ENCODE measurements at regions not wholly inside any gene's neighbourhood (a gene's known extent, or its start where the extent isn't known, plus 50 kb on each side); places are given as distances from the start of the nearest gene placed in this dataset.
"Not testable (repeated sequence)": the region's sequence is repeated elsewhere in the genome, so short reads cannot be mapped to it uniquely, and the experiment has no call there.

- no peaks in the 10 kb centered on the region for H3K27me3 ChIP-seq
- no peaks in the 10 kb centered on the region for H3K36me3 ChIP-seq
- H3K9me3 ChIP-seq, result no peaks in the 10 kb centered on the region
- TF ChIP-seq, protein P1, sequence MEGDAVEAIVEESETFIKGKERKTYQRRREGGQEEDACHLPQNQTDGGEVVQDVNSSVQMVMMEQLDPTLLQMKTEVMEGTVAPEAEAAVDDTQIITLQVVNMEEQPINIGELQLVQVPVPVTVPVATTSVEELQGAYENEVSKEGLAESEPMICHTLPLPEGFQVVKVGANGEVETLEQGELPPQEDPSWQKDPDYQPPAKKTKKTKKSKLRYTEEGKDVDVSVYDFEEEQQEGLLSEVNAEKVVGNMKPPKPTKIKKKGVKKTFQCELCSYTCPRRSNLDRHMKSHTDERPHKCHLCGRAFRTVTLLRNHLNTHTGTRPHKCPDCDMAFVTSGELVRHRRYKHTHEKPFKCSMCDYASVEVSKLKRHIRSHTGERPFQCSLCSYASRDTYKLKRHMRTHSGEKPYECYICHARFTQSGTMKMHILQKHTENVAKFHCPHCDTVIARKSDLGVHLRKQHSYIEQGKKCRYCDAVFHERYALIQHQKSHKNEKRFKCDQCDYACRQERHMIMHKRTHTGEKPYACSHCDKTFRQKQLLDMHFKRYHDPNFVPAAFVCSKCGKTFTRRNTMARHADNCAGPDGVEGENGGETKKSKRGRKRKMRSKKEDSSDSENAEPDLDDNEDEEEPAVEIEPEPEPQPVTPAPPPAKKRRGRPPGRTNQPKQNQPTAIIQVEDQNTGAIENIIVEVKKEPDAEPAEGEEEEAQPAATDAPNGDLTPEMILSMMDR (IDR thresholded peaks at IDR 0.05), result no peak
- intact Hi-C loops (cut with DNase I), result no loop called here
- H3K4me1 ChIP-seq, result no peaks in the 10 kb centered on the region
- no peak overlapping the region for H3K27ac ChIP-seq
- no peak overlapping the region for H3K4me3 ChIP-seq
- DNase-seq, result no peak
- no peak overlapping the region for H3K9ac ChIP-seq (ENCODE audit: low read depth in 2 of 2, low read length in 2 of 2)
Observed at GRCh38 chr9:108395421-108395820, 460.4 kb downstream of the ACTL7B start.

- Histone ChIP-seq H3K9ac (ENCODE audit: low read depth in 2 of 2, low read length in 2 of 2) (no peak overlapping the region), H3K36me3 (no peaks in the 10 kb centered on the region), H3K27ac (no peak overlapping the region), H3K27me3 (no peaks in the 10 kb centered on the region), H3K9me3 (no peaks in the 10 kb centered on the region), H3K4me1 (no peaks in the 10 kb centered on the region), H3K4me3 (no peak overlapping the region)
- TF ChIP-seq, protein P1 (IDR thresholded peaks at IDR 0.05), result no peak
- DNase-seq, result no peak
- intact Hi-C loops (cut with DNase I), result no loop called here
Observed at GRCh38 chr9:108394726-108395125, 461.1 kb downstream of the ACTL7B start.

DNA sequence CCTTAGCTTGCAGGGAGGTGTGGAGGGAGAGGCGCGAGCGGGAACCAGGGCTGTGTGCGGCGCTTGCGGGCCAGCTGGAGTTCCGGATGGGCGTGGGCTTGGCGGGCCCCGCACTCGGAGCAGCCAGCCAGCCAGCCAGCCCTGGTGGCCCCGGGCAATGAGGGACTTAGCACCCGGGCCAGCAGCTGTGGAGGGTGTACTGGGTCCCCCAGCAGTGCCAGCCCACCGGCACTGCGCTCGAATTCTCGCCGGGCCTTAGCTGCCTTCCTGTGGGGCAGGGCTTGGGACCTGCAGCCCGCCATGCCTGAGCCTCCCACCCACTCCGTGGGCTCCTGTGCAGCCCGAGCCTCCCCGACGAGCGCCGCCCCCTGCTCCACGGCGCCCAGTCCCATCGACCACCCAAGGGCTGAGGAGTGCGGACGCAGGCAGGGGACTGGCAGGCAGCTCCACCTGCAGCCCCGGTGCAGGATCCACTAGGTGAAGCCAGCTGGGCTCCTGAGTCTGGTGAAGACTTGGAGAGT lies 462.2 kb downstream of the ACTL7B start:
- H3K27ac ChIP-seq; intact Hi-C loops (cut with DNase I); H3K36me3 ChIP-seq; H3K9me3 ChIP-seq; DNase-seq; H3K4me1 ChIP-seq; H3K4me3 ChIP-seq; H3K9ac ChIP-seq (ENCODE audit: low read depth in 2 of 2, low read length in 2 of 2); H3K27me3 ChIP-seq: not testable (repeated sequence)

- Histone ChIP-seq H3K4me1 (no peaks in the 10 kb centered on the region), H3K27ac (no peak overlapping the region), H3K9me3 (no peaks in the 10 kb centered on the region), H3K4me3 (no peak overlapping the region), H3K27me3 (no peaks in the 10 kb centered on the region), H3K9ac (ENCODE audit: low read depth in 2 of 2, low read length in 2 of 2) (no peak overlapping the region), H3K36me3 (no peaks in the 10 kb centered on the region)
- intact Hi-C loops (cut with DNase I), result no loop called here
- no peak for DNase-seq
- TF ChIP-seq, protein P1 (IDR thresholded peaks at IDR 0.05), result no peak
Observed at GRCh38 chr9:108392877-108393276, 462.9 kb downstream of the ACTL7B start.

GRCh38 chr9:108389056-108389455 lies 466.7 kb downstream of the ACTL7B start:
- no peak overlapping the region for H3K4me3 ChIP-seq
- no peak for DNase-seq
- no peaks in the 10 kb centered on the region for H3K4me1 ChIP-seq
- H3K9ac ChIP-seq (ENCODE audit: low read depth in 2 of 2, low read length in 2 of 2), result no peak overlapping the region
- no peaks in the 10 kb centered on the region for H3K36me3 ChIP-seq
- intact Hi-C loops (cut with DNase I), result no loop called here
- TF ChIP-seq, protein P1 (IDR thresholded peaks at IDR 0.05), result no peak
- no peaks in the 10 kb centered on the region for H3K9me3 ChIP-seq
- H3K27ac ChIP-seq, result no peak overlapping the region
- H3K27me3 ChIP-seq, result no peaks in the 10 kb centered on the region

DNA sequence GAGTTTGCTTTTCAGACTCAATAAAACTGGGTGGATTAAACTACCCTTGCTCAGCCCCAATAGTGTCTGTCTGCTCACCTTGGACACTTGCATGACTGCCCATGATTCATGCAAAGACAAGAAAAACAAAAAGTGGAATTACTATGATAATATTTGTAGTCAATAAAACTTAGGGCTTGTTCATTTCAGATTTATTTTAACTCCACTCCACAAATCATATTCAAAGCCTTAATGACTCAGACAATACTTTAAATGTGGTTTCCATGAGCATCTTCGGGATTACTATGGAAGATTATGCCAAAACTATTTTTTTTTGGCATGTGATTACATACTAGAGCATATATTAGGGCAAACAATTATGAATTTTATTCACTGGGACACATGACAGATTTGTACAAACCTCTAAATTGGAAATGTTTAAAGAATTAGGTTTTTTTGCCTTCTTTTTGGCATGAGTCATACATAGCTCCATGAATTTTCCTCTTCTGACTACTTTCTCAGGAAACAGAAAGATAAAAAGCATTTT lies 468.9 kb downstream of the ACTL7B start:
- no peaks in the 10 kb centered on the region for H3K36me3 ChIP-seq
- H3K9me3 ChIP-seq, result no peaks in the 10 kb centered on the region
- DNase-seq, result no peak
- H3K4me3 ChIP-seq, result no peak overlapping the region
- TF ChIP-seq, protein P1 (IDR thresholded peaks at IDR 0.05), result no peak
- H3K27me3 ChIP-seq, result no peaks in the 10 kb centered on the region
- H3K4me1 ChIP-seq, result no peaks in the 10 kb centered on the region
- intact Hi-C loops (cut with DNase I), result no loop called here
- no peak overlapping the region for H3K27ac ChIP-seq
- no peak overlapping the region for H3K9ac ChIP-seq (ENCODE audit: low read depth in 2 of 2, low read length in 2 of 2)
